ENCODE measurements at regions not wholly inside any gene's neighbourhood (a gene's known extent, or its start where the extent isn't known, plus 50 kb on each side); places are given as distances from the start of the nearest gene placed in this dataset.

DNA sequence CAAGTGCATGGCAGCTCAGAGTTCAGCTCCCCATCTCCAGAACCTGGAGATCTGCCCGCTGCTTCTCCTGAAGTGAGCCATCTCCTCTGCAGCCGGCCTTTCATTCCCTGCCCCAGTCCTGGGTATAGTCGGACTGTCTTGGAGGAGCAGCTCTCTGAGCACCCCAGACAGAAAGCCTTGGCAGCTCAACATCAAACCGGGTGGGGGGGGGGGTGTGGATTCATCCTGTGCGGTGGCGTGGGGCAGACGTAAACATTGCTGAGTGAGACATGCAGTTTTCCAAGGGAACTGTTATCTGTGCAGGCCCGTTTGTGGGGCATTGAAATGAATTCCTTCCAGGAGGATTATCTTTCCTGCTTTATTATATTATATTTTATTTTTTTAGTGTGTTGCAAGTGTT is 125.9 kb upstream of the MYCN start (continued):
- no peak for TF ChIP-seq ZNF518A (tag by site-specific recombination; conservative IDR thresholded peaks at IDR 0.05; ENCODE audit: low read depth)

- Histone ChIP-seq H3K4me1 (ENCODE audit: control insufficient read depth, insufficient read depth, low read length) (no peaks in the 10 kb centered on the region), H3K4me3 (ENCODE audit: low read depth, low read length) (no peak overlapping the region), H3K9me3 (ENCODE audit: control insufficient read depth, insufficient read depth, low read depth, low read length) (no peaks in the 10 kb centered on the region), H3K36me3 (ENCODE audit: control insufficient read depth in 2 of 2, insufficient read depth in 1 of 2, low read length in 2 of 2) (no peaks in the 10 kb centered on the region), H3K27ac (ENCODE audit: extremely low read depth, low read depth, low read length) (no peak overlapping the region)
- ChIA-PET POLR2A (no interaction called here), CTCF (no interaction called here)
- TF ChIP-seq, protein P1, sequence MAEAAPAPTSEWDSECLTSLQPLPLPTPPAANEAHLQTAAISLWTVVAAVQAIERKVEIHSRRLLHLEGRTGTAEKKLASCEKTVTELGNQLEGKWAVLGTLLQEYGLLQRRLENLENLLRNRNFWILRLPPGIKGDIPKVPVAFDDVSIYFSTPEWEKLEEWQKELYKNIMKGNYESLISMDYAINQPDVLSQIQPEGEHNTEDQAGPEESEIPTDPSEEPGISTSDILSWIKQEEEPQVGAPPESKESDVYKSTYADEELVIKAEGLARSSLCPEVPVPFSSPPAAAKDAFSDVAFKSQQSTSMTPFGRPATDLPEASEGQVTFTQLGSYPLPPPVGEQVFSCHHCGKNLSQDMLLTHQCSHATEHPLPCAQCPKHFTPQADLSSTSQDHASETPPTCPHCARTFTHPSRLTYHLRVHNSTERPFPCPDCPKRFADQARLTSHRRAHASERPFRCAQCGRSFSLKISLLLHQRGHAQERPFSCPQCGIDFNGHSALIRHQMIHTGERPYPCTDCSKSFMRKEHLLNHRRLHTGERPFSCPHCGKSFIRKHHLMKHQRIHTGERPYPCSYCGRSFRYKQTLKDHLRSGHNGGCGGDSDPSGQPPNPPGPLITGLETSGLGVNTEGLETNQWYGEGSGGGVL (tag by site-specific recombination; IDR thresholded peaks at IDR 0.05) = no peak
- TF ChIP-seq, protein P2, sequence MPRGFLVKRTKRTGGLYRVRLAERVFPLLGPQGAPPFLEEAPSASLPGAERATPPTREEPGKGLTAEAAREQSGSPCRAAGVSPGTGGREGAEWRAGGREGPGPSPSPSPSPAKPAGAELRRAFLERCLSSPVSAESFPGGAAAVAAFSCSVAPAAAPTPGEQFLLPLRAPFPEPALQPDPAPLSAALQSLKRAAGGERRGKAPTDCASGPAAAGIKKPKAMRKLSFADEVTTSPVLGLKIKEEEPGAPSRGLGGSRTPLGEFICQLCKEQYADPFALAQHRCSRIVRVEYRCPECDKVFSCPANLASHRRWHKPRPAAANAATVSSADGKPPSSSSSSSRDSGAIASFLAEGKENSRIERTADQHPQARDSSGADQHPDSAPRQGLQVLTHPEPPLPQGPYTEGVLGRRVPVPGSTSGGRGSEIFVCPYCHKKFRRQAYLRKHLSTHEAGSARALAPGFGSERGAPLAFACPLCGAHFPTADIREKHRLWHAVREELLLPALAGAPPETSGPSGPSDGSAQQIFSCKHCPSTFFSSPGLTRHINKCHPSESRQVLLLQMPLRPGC (tag by site-specific recombination; IDR thresholded peaks at IDR 0.05) = no peak
- TF ChIP-seq ZNF677 (tag by site-specific recombination; IDR thresholded peaks at IDR 0.05) (no peak), ZNF776 (tag by site-specific recombination; IDR thresholded peaks at IDR 0.05; ENCODE audit: borderline replicate concordance) (no peak), ZNF274 (IDR thresholded peaks at IDR 0.05; ENCODE audit: low read length) (no peak), ZNF274 (tag by site-specific recombination; IDR thresholded peaks at IDR 0.05; ENCODE audit: borderline replicate concordance) (no peak), ZNF513 (tag by site-specific recombination; IDR thresholded peaks at IDR 0.05) (no peak), RBAK (tag by site-specific recombination; IDR thresholded peaks at IDR 0.05) (no peak), OVOL3 (tag by site-specific recombination; IDR thresholded peaks at IDR 0.05) (no peak)
These were observed 125.4 kb upstream of the MYCN start for GRCh38 chr2:15814946-15815345.

DNA sequence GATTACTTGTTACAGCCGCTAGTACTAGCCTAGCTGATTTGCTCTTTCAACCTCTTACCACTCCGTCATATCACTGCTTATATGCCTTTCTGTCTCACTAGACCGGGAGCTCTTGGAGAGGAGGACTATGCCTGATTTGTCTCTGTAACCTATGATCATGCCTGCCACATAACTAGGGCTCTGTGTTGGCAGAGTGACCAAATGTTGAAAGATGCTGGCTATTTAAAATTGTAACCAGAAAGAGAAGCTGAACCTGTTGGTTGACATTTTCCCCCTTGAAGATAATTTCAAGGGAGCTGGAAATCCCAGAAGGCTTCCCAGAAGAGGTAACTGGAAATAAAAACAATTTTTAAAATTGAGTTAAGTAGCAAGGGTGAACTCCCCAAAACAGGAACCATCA is 124.1 kb upstream of the MYCN start:
- no peak overlapping the region for H3K27ac ChIP-seq (ENCODE audit: extremely low read depth, low read depth, low read length)
- H3K4me1 ChIP-seq (ENCODE audit: control insufficient read depth, insufficient read depth, low read length) = no peaks in the 10 kb centered on the region
- CTCF ChIA-PET = interaction anchor here (0.7 kb wide), 1 partner anchor 26 kb away, joined by 3 read pairs; no protein-coding TSS in a partner anchor
- H3K9me3 ChIP-seq (ENCODE audit: control insufficient read depth, insufficient read depth, low read depth, low read length) = no peaks in the 10 kb centered on the region
- H3K4me3 ChIP-seq (ENCODE audit: low read depth, low read length) = no peak overlapping the region
- POLR2A ChIA-PET = no interaction called here
- no peaks in the 10 kb centered on the region for H3K36me3 ChIP-seq (ENCODE audit: control insufficient read depth in 2 of 2, insufficient read depth in 1 of 2, low read length in 2 of 2)
- no peak for TF ChIP-seq FEZF1 (tag by site-specific recombination; IDR thresholded peaks at IDR 0.05)
- no peak for TF ChIP-seq ZFP69B (tag by site-specific recombination; IDR thresholded peaks at IDR 0.05)
- TF ChIP-seq ZNF600 (tag by site-specific recombination; IDR thresholded peaks at IDR 0.05) = no peak
- no peak for TF ChIP-seq REPIN1 (tag by site-specific recombination; IDR thresholded peaks at IDR 0.05; ENCODE audit: low read depth)
- TF ChIP-seq ZNF792 (tag by site-specific recombination; IDR thresholded peaks at IDR 0.05) = no peak
- TF ChIP-seq ZNF776 (tag by site-specific recombination; IDR thresholded peaks at IDR 0.05; ENCODE audit: borderline replicate concordance) = no peak
- TF ChIP-seq ZNF768 (tag by site-specific recombination; IDR thresholded peaks at IDR 0.05) = no peak
- no peak for TF ChIP-seq ZNF514 (tag by site-specific recombination; IDR thresholded peaks at IDR 0.05)
- no peak for TF ChIP-seq GLIS1 (tag by site-specific recombination; IDR thresholded peaks at IDR 0.05)
- TF ChIP-seq MZF1 (tag by site-specific recombination; IDR thresholded peaks at IDR 0.05; ENCODE audit: borderline replicate concordance) = no peak
- TF ChIP-seq, protein P3, sequence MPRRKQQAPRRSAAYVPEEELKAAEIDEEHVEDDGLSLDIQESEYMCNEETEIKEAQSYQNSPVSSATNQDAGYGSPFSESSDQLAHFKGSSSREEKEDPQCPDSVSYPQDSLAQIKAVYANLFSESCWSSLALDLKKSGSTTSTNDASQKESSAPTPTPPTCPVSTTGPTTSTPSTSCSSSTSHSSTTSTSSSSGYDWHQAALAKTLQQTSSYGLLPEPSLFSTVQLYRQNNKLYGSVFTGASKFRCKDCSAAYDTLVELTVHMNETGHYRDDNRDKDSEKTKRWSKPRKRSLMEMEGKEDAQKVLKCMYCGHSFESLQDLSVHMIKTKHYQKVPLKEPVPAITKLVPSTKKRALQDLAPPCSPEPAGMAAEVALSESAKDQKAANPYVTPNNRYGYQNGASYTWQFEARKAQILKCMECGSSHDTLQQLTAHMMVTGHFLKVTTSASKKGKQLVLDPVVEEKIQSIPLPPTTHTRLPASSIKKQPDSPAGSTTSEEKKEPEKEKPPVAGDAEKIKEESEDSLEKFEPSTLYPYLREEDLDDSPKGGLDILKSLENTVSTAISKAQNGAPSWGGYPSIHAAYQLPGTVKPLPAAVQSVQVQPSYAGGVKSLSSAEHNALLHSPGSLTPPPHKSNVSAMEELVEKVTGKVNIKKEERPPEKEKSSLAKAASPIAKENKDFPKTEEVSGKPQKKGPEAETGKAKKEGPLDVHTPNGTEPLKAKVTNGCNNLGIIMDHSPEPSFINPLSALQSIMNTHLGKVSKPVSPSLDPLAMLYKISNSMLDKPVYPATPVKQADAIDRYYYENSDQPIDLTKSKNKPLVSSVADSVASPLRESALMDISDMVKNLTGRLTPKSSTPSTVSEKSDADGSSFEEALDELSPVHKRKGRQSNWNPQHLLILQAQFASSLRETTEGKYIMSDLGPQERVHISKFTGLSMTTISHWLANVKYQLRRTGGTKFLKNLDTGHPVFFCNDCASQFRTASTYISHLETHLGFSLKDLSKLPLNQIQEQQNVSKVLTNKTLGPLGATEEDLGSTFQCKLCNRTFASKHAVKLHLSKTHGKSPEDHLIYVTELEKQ (tag by site-specific recombination; IDR thresholded peaks at IDR 0.05; ENCODE audit: borderline replicate concordance) = no peak
- no peak for TF ChIP-seq ZNF629 (tag by site-specific recombination; IDR thresholded peaks at IDR 0.05)
